ENCODE measurements at regions not wholly inside any gene's neighbourhood (a gene's known extent, or its start where the extent isn't known, plus 50 kb on each side); places are given as distances from the start of the nearest gene placed in this dataset.

GRCh38 chr9:126154869-126155268, 171.8 kb upstream of the MVB12B start:
- no peak for DNase-seq (ENCODE audit: insufficient read length, low spot score)
- FAIRE-seq: no peak
- TF ChIP-seq CTCF (IDR thresholded peaks at IDR 0.05; ENCODE audit: insufficient read depth, missing control alignments): no peak

- FAIRE-seq: no peak
- DNase-seq (ENCODE audit: insufficient read length, low spot score): no peak
- no peak for TF ChIP-seq CTCF (IDR thresholded peaks at IDR 0.05; ENCODE audit: insufficient read depth, missing control alignments)
These were observed 170.6 kb upstream of the MVB12B start for GRCh38 chr9:126155756-126156664.

DNA sequence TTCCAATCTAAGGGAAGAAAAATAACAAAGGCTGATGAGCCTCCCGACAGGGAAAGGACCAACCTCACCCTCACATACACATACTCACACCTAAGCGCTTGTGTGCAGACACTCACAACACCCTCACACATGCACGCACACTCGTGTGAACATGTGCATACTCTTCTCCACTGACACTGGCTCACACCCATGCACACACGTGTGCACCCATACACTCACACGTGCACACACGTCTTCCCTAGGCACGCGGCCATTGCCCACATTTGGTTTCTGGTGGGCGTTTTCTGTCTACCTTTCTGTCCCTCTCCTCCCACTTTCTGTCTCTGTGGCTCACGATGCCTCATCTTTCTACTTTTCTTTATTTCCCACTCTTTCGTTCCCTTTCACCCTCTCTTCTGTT, 169.7 kb upstream of the MVB12B start:
- no peak for FAIRE-seq
- DNase-seq (ENCODE audit: insufficient read length, low spot score): no peak
- no peak for TF ChIP-seq CTCF (IDR thresholded peaks at IDR 0.05; ENCODE audit: insufficient read depth, missing control alignments)

- no peak for TF ChIP-seq CTCF (IDR thresholded peaks at IDR 0.05; ENCODE audit: insufficient read depth, missing control alignments)
- DNase-seq (ENCODE audit: insufficient read length, low spot score): no peak
- FAIRE-seq: no peak
These were observed 169.2 kb upstream of the MVB12B start for GRCh38 chr9:126157423-126157822.

- DNase-seq (ENCODE audit: insufficient read length, low spot score) (no peak), FAIRE-seq (no peak)
- no peak for TF ChIP-seq CTCF (IDR thresholded peaks at IDR 0.05; ENCODE audit: insufficient read depth, missing control alignments)
These were observed 168.6 kb upstream of the MVB12B start for GRCh38 chr9:126157826-126158587.

GRCh38 chr9:126158588-126159429, 167.8 kb upstream of the MVB12B start:
- FAIRE-seq: no peak
- no peak for TF ChIP-seq CTCF (IDR thresholded peaks at IDR 0.05; ENCODE audit: insufficient read depth, missing control alignments)

More at GRCh38 chr9:126158588-126159429, 167.8 kb upstream of the MVB12B start:
- no peak for DNase-seq (ENCODE audit: insufficient read length, low spot score)

Data from D721Med (cell line).